GM13977 (cell line): ENCODE measurements at regions not wholly inside any gene's neighbourhood (a gene's known extent, or its start where the extent isn't known, plus 50 kb on each side); places are given as distances from the start of the nearest gene placed in this dataset.

Source experiments
- DNase-seq: peaks from one replicate; pipeline ENCODE4 v3.0.0; 2012; ENCODE audit warnings: low spot score
- in situ Hi-C: fragments of 300-500 bp; cut with MboI; formaldehyde crosslinking; loops from one replicate; pipeline ENCODE4 v1.12.0; 2022; ENCODE audit warnings: low sequenced_read_pairs, low pct_unique_long_range_greater_than_20kb, mixed read lengths, inconsistent platforms; ENCODE audit not compliant: unreplicated experiment
- TF ChIP-seq, protein P1 (sequence below): IDR thresholded peaks from 2 replicates; pipeline ENCODE4 v1.5.1; 2012; ENCODE audit warnings: mild to moderate bottlenecking, control low read depth; ENCODE audit not compliant: insufficient read depth; ENCODE audit errors: extremely low read depth, missing control alignments

DNA sequence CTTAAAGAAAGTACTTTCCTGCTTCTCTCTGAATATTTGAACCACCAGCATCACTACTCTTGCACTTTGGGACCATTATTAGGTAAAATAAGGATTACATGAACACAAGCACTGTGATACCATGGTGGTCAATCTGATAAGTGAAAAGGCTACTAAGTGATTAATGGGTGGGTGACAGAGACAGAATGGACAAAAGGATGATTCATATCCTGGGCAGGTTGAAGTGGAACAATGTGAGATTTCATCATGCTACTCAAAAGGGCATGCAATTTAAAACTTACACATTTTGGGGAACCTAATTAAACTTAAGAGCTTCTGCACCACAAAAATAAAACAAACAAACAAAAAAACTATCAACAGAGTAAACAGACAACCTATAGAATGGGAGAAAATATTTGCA lies 172.0 kb upstream of the CD96 start:
- DNase-seq: no peak
- TF ChIP-seq, protein P1, sequence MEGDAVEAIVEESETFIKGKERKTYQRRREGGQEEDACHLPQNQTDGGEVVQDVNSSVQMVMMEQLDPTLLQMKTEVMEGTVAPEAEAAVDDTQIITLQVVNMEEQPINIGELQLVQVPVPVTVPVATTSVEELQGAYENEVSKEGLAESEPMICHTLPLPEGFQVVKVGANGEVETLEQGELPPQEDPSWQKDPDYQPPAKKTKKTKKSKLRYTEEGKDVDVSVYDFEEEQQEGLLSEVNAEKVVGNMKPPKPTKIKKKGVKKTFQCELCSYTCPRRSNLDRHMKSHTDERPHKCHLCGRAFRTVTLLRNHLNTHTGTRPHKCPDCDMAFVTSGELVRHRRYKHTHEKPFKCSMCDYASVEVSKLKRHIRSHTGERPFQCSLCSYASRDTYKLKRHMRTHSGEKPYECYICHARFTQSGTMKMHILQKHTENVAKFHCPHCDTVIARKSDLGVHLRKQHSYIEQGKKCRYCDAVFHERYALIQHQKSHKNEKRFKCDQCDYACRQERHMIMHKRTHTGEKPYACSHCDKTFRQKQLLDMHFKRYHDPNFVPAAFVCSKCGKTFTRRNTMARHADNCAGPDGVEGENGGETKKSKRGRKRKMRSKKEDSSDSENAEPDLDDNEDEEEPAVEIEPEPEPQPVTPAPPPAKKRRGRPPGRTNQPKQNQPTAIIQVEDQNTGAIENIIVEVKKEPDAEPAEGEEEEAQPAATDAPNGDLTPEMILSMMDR: no peak
- in situ Hi-C loops: no loop called here

DNA sequence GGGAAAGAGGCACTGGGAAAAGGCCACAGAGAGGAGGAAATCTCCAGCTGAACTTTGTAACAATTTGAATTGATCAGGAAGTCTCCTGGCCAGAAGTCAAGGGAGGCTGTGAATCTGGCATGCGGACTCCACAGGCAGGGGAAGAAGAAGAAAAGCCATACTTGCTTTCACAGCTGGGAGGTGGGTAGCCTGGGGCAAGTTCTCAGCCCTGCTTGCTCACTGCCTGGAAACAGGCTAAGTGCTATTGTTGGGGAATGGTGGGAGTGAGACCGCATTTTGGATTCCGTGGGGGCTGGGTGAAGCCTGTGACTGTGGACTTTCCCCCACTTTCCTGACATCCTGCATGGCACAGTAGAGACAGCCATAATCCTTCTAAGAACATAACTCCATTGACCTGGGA lies 168.8 kb upstream of the CD96 start:
- in situ Hi-C loops: no loop called here
- TF ChIP-seq, protein P1: no peak
- DNase-seq: no peak

DNA sequence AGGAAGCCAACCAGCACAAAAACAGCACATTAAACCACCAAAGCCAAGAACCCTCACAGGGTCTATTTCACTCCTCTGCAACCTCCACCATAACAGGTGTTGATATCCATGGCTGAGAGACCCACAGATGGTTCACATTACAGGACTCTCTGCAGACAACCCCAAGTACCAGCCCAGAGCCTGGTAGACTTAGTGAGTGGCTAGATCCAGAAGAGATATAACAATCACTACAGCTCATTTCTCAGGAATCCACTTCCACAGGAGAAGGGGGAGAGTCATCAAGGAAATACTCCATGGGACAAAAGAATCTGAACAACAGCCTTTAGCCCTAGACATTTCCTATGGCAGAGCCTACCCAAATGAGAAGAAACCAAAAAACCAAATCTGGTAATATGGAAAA lies 168.1 kb upstream of the CD96 start:
- no peak for DNase-seq
- in situ Hi-C loops: no loop called here
- TF ChIP-seq, protein P1: no peak

DNA sequence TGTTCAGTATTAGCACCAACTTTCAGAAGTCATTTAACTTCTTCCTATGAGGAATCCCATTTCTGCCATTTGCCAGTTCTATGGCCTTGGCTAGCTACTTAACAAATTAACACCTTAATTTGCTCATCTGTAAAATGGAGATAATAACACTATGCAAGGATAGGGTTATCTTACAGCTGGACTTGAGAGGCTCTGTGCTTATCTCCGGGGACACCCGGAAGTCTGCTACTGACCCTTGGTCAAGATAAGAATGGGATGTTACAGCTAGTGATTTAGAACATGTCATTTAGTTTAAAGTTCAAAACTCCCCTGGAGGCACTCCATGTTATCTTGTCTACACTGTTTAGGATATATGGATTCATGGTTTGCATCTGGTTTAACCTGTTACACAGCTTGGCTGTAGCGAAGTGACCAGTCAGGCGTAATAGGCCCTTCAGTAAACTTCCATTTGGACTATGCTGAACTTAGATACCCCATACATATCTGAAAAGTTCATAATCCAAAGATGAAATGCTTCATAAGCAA lies 156.0 kb upstream of the CD96 start:
- in situ Hi-C loops: no loop called here
- DNase-seq: no peak
- TF ChIP-seq, protein P1: no peak

DNA sequence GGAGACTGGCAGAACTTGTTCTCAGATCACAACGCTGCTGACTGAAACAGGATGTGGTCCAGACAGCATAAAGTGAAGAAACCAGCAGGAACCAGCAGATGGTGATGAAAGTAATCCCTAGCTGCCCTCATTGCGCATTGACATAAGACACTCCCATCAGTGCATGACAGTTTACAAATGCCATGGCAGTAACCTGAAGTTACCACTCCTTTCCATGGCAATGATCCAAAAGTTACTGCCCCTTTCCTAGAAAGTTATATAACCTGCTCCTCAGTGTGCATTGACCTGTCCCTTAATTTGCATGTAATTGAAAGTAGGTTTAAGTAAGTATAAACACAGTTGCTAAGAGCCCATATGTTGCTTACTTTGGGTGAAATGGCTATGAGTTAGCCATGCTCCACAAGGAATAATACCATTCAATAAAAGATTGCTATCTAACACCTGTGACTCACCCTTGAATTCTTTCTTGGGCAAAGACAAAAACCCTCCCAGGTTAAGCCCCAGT lies 149.1 kb upstream of the CD96 start:
- in situ Hi-C loops: no loop called here
- DNase-seq: no peak
- TF ChIP-seq, protein P1: no peak

DNA sequence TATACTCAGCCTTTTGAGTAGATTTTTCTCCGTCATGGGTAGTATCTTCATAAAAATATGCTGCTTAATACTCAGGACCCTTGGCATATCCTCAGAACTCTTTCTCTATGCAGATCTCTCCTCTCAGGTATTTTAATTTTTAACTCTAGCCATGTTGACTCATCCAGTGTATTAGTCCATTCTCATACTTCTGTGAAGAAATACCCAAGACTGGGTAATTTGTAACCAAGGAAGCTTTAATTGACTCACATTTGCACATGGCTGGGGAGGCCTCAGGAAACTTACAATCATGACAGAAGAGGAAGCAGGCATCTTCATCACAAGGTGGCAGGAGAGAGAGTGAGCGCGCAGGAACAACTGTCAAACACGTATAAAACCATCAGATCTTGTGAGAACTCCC lies 129.3 kb upstream of the CD96 start:
- no peak for DNase-seq
- TF ChIP-seq, protein P1: no peak
- in situ Hi-C loops: no loop called here
